ENCODE measurements at regions not wholly inside any gene's neighbourhood (a gene's known extent, or its start where the extent isn't known, plus 50 kb on each side); places are given as distances from the start of the nearest gene placed in this dataset.

GRCh38 chr2:21972586-21972985 lies 848.8 kb downstream of the TDRD15 start:
- H3K23ac ChIP-seq (ENCODE audit: low read depth, low read length) = no peak overlapping the region
- no peak overlapping the region for H2BK120ac ChIP-seq (ENCODE audit: low read depth, low read length)
- DNase-seq (no peak), ATAC-seq (ENCODE audit: low read depth) (no peak)
- H4K8ac ChIP-seq (ENCODE audit: low read depth in 2 of 2, low read length in 2 of 2) = no peak overlapping the region
- no peaks in the 10 kb centered on the region for H3K4me1 ChIP-seq (ENCODE audit: control insufficient read depth, insufficient read depth, low read length)
- dilution Hi-C loops (cut with HindIII; ENCODE audit: low sequenced_read_pairs, unreplicated experiment) (no loop called here), intact Hi-C loops (cut with micrococcal nuclease) (no loop called here), in situ Hi-C loops (cut with MboI; ENCODE audit: low sequenced_read_pairs) (no loop called here)
- no peak overlapping the region for H4K5ac ChIP-seq (ENCODE audit: low read depth, low read length)
- H2BK5ac ChIP-seq (ENCODE audit: low read depth, low read length, poor library complexity, severe bottlenecking) = no peak overlapping the region
- H3K4me3 ChIP-seq (ENCODE audit: insufficient read depth, low read depth, low read length) = no peak overlapping the region
- H3K4ac ChIP-seq (ENCODE audit: low read depth, low read length) = no peak overlapping the region
- WGBS, 2 experiments (ENCODE audit: extremely low coverage in 2 of 2, insufficient read length in 1 of 2) = no CpG with 5 or more reads among the region's 4 CpGs
- TF ChIP-seq CTCF (conservative IDR thresholded peaks at IDR 0.05; ENCODE audit: low read depth, low read length) = no peak
- no peak for TF ChIP-seq CHD1 (IDR thresholded peaks at IDR 0.05; ENCODE audit: low read depth, low read length)
- no peak for TF ChIP-seq RFX5 (IDR thresholded peaks at IDR 0.05; ENCODE audit: low read depth, low read length)
- TF ChIP-seq MAFK (IDR thresholded peaks at IDR 0.05; ENCODE audit: low read depth, low read length) = no peak
- no peak for TF ChIP-seq BHLHE40 (IDR thresholded peaks at IDR 0.05; ENCODE audit: low read depth, low read length)
- TF ChIP-seq USF2 (IDR thresholded peaks at IDR 0.05; ENCODE audit: low read depth, low read length) = no peak
- no peak for TF ChIP-seq RCOR1 (IDR thresholded peaks at IDR 0.05; ENCODE audit: insufficient replicate concordance, low read length)
- TF ChIP-seq MXI1 (IDR thresholded peaks at IDR 0.05; ENCODE audit: borderline replicate concordance, low read depth, low read length) = no peak
- no peak for TF ChIP-seq POLR2A (IDR thresholded peaks at IDR 0.05; ENCODE audit: low read depth, low read length)
- no peak for TF ChIP-seq FOS (IDR thresholded peaks at IDR 0.05; ENCODE audit: low read depth, low read length)
- TF ChIP-seq SMC3 (IDR thresholded peaks at IDR 0.05; ENCODE audit: low read depth, low read length) = no peak
- TF ChIP-seq RAD21 (IDR thresholded peaks at IDR 0.05; ENCODE audit: low read length) = no peak
- no peak for TF ChIP-seq CEBPB (IDR thresholded peaks at IDR 0.05; ENCODE audit: low read depth, low read length)
- POLR2A ChIA-PET (ENCODE audit: unreplicated experiment) = no interaction called here
- H2AK5ac ChIP-seq (ENCODE audit: low read depth, low read length) = no peak overlapping the region
- no peaks in the 10 kb centered on the region for H3K9me3 ChIP-seq (ENCODE audit: control insufficient read depth, insufficient read depth, low read length)
- no peak overlapping the region for H4K91ac ChIP-seq (ENCODE audit: insufficient read depth, low read depth, low read length)
- H3K14ac ChIP-seq (replicated peaks; ENCODE audit: low read depth, low read length) = no peak overlapping the region
- H3K36me3 ChIP-seq (ENCODE audit: control insufficient read depth, insufficient read depth, low read length) = no peaks in the 10 kb centered on the region
- H3K27ac ChIP-seq (ENCODE audit: insufficient read depth, low read length) = no peak overlapping the region
- H3K4me2 ChIP-seq (ENCODE audit: low read depth, low read length) = no peak overlapping the region
- H3K56ac ChIP-seq (ENCODE audit: extremely low read depth, insufficient read depth, low read length) = no peak overlapping the region
- no peaks in the 10 kb centered on the region for H3K79me1 ChIP-seq (ENCODE audit: low read depth in 1 of 2, low read length in 2 of 2)
- CTCF ChIA-PET = no interaction called here
- no peak overlapping the region for H2AFZ ChIP-seq (replicated peaks; ENCODE audit: low read length, poor library complexity)
- H3K18ac ChIP-seq (ENCODE audit: low read depth, low read length) = no peak overlapping the region
- H3K9me1 ChIP-seq (ENCODE audit: insufficient read depth, low read length) = no peaks in the 10 kb centered on the region
- BruUV-seq (replicated peaks) = no TSS peak
- H3K27me3 ChIP-seq (ENCODE audit: control insufficient read depth, insufficient read depth, low read length) = no peaks in the 10 kb centered on the region
- no peak overlapping the region for H2BK20ac ChIP-seq (ENCODE audit: low read depth, low read length)
- H2AK9ac ChIP-seq (replicated peaks; ENCODE audit: low read depth, low read length, poor library complexity) = no peak overlapping the region
- H4K20me1 ChIP-seq (ENCODE audit: insufficient read depth, low read length) = no peaks in the 10 kb centered on the region
- H2BK15ac ChIP-seq (ENCODE audit: low read depth, low read length) = no peak overlapping the region
- no peak overlapping the region for H3K9ac ChIP-seq (ENCODE audit: low read depth, low read length)

Data from IMR-90 (cell line).